GM11168 (cell line): ENCODE measurements at regions not wholly inside any gene's neighbourhood (a gene's known extent, or its start where the extent isn't known, plus 50 kb on each side); places are given as distances from the start of the nearest gene placed in this dataset.

ENCODE experiments used
- in situ Hi-C: fragments of 300-500 bp; cut with MboI; formaldehyde crosslinking; loops from one replicate; pipeline ENCODE4 v1.12.0; 2022; ENCODE audit warnings: low sequenced_read_pairs; ENCODE audit not compliant: unreplicated experiment

DNA sequence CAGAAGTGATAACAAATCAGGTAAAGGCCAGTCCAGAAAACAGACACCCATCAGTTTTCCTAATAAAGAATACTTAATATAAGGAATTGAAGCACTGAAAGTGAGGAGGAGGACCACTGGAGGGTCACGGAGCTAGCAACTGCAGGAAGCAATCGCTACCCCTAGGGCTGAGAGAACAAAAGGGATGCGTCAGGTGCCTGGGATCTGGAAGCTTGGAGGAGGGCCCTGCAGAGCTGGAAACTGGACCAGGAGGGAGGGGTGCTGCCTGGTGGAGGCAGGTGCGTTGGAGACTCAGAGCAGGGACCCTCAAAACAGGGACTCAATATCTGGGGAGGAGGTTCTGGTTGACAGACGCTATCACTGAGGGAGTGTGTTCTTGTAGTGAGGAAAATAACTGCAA lies 308.1 kb upstream of the RASGRP1 start:
- in situ Hi-C loops, result no loop called here

DNA sequence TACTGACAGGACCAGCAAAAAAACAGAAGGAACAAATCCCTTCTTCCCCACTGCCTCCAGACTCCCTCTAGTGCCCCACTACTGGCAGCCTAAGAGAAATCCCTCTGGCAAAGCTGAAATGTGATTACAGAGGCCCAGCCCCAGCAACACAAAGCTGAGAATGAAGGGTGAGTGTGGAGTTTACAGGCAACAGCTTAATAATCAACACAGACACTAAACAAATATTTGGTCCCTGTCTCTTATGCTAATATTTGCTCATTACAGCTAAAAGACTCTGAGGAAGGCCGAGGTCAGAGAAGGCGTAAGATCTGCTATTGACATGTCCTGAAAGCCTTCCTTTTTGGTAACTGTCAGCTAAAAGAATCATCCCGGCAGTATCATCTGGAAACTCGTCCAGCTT lies 308.5 kb upstream of the RASGRP1 start:
- in situ Hi-C loops, result no loop called here

DNA sequence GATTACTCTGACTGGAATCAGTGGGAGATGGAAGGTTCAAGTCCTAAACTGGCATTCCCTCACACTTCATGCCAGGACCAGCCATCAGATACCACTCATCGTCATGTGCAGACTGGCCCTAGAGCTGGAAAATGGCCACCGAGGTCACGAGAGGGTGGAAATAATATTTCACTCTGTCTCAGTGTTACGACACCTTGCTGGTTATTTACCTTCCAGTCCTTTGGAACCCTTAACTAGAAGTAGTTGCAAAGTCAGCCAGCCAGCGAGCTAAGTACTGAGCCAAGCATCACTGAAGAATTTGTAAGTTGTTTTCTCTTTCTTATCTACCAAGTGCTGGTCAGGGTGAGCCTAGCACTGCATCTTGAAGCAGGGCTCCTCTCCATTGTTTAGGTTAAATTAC lies 309.9 kb upstream of the RASGRP1 start:
- in situ Hi-C loops, result no loop called here

DNA sequence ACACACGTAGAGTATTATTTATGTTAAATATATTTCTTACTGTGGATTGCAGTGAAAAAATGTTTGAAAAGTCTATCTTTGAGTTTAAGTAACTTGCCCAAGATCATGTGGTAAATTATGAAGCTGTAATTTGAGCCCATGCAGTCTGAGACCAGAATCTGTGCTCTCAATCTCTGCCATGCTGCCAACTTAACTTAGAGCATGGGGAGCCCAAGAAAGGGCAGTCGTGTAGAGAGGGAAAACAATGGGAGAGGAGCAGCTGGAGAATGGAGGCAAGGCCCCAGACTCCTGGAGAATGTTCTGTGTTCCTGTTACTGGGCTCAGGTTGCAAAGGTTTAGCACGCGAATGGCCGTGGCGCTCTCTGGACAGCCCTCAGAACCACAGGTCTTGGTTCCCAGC lies 311.6 kb upstream of the RASGRP1 start:
- in situ Hi-C loops, result no loop called here

DNA sequence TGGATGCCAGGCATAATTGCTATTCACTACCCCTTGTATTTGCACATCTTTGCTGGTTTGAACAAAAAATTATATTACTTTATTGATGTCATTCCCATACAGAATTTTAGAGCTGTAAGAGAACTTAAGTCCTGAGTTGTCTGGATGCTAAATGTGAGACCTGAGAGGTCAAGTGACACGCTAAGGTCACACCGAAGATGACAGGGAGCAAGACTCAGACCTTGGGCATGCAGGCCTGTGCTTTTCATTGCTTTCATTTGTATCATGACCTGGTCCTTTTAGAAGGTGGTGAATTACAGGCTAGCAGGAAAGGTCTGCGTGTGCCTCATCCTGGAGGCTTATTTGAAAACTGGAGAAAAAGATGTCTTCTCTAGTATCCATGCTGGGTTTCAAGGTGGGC lies 312.0 kb upstream of the RASGRP1 start:
- in situ Hi-C loops, result no loop called here

DNA sequence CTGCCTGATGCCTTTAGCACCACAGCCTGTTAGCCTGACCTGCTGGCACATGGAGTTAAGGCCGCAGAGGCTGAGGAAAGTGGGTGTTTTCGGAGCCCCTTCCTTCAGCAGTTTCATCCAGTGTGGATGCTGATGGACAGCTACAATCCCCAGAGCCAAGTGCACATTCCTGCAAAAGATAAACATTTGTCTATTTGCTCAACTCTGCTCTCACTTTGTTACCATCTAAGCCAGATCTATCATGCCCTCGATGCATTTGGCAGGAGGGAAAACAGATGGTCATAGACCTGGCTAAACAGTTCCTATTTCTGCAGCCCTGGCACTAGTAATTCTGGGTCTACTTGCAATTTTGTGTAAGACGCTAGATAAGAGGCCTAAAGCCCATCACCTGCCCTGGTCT lies 312.9 kb upstream of the RASGRP1 start:
- in situ Hi-C loops, result no loop called here

DNA sequence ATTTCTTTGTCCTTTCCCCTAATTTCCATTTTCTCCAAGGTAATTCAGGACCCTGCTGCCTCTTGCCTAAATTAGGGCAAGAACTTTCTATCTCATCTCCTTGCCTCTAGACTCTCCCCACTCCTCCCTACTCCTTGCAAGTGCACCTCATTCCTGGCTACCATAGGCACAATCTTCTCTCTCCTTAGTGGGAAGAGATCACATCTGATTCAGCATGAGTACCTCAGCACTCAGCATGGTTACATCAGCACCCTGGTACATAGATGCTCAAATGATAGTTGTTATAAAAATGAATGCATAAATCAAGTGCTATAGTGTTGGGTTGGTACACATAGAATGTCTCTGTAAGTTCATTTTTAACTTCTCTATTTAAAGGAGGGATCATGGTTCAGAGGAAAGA lies 313.4 kb upstream of the RASGRP1 start:
- in situ Hi-C loops, result no loop called here

DNA sequence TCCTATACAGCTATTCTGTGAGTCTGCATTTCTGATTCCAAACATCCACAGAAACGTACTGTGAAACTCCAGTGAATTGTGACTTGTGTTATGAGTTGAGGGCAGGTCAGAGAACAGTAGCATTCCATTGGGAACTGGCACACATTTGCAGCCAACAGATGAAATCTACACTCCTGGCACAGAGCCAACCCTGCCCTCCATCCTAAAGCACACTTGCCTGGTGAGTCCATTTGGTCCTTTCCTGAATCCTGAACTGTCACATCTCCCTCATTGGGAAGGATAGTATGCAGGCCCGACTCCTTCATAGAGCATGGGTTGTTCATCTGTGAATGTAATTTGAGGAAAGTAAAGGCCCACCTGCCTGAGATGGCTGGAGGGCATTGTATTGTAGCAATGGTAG lies 314.3 kb upstream of the RASGRP1 start:
- in situ Hi-C loops, result no loop called here

DNA sequence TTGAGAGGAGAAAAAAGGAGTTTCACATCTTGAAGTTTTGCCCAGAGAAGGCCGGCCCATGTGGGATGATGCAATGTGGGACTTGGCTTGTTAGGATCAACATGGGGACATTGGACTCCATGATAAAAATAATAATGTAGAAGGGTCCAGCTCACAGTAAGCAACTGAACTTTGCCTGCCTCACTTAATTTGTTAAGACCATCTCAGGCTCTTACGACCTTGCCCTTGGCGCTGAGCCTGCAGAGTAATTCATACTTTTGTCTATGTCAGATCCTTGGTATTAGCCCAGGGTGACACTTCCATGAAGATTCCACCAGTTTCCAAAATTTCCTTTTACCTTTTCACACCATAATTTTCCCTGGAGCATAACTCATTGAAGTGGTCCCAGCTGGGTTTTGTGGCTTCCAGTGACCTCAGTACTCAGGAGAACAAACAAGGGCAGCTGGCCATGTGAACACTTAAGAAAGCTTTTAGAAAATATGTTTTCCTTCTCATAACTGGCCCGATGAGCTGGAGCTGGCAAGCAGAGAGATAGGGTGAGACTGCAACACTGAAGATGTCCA lies 315.4 kb upstream of the RASGRP1 start:
- in situ Hi-C loops, result no loop called here

DNA sequence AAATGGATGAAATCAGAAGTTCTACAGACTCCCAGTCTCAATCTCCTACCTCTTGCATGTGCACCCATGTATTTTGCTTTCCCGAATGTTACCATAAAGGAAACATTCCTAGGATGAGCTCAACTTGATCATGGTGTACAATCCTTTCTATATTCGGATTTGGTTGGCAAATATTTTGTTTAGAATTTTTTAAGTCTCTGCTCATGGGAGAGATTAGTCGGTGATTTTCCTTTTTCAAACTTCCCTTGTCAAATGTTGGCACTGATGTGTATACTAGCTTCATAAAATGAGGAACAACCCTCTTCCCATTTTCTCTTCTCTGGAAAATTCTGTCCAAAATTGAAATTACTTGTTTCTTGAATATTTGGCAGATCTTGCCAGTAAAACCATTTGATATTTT lies 317.6 kb upstream of the RASGRP1 start:
- in situ Hi-C loops, result no loop called here

DNA sequence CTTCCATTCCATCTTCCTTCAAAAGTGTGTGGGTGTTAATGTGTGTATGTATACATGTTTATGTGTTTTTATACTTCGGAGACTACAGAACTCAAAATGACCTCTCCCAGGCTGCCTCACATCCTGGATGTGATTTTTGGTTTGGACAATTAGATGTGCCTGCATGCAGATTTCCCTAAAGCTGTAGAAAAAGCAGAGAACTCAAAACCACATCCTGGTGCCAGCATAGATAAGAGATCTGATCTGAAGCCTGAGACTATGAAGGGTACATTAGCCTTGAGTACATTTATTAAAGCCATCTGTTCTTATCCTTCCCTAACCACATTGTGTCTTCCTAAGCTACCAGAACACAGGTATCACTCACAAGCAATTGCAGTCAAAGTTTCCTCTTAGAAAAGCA lies 319.4 kb upstream of the RASGRP1 start:
- in situ Hi-C loops, result no loop called here

DNA sequence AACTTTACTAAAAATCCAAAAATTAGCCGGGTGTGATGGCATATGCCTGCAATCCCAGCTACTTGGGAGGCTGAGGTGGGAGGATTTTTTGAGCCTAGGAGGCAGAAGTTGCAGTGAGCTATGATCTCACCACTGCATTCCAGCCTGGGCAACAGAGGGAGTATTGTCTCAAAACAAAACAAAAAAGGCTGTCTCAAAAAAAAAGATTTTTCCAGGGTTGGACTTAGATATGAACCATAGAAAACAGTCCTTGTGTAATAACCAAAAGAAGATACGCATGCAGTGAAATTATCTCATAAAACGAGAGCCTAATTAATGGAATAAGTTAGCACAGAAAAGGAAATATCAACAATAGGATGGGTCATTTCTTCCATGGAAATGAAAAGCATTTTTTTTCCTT lies 320.4 kb upstream of the RASGRP1 start:
- in situ Hi-C loops, result no loop called here

DNA sequence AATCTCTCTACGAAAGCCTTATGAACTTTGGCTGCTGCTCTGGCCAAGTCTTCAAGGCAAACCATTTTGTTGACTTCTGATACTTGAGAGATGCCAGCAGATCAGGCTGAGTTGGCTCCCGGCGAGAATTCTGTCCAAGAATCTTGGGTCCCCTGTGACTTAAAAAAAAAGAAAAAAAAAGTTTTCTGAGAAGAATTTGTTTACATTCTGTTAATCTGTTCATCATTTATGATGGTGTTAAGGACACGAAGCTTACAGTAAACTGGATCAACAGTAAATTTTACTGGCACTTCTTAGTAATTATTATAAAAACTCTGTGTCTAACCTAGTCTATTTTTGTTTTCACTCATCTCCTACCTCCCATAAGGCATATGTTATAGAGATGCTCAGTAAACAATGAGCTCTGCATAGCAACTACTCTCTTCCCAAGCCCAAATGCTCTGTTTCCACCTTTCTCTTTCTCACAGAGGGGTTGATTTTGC lies 320.9 kb upstream of the RASGRP1 start:
- in situ Hi-C loops, result no loop called here

DNA sequence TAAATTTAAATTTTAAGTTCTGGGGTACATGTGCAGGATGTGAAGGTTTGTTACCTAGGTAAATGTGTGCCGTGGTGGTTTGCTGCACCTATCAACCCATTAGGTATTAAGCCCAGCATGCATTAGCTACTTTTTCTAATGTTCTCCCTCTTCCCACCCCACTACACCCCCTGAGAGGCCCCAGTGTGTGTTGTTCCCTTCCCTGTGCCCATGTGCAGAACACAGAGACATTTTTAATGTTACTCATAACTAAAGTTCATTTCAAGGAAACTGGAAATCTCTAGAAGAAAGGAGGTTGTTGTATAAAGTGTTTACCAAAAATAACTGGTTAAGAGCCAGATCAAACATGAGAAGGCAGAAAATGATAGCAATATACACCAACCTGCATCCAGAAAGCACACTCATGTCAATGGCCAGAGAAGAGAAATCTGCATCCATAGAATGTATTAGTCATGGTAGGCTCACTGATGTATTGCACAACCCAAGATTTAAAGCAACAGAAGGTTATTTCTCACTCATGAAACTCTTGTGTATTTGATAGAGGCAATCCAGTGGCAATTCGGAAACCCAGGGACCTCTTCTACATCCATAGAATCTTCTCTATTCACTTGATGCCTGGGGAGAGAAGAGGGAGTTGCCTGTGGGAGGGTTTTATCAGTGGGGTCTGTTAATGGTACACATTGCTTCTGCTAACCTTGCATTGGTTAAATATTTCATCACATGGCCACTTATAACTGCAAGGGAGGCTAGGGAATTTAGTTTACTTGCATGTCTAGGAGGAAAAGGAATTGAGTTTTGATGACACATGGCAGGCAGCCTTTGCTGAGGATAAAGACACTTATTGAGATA lies 321.9 kb upstream of the RASGRP1 start:
- in situ Hi-C loops, result no loop called here

DNA sequence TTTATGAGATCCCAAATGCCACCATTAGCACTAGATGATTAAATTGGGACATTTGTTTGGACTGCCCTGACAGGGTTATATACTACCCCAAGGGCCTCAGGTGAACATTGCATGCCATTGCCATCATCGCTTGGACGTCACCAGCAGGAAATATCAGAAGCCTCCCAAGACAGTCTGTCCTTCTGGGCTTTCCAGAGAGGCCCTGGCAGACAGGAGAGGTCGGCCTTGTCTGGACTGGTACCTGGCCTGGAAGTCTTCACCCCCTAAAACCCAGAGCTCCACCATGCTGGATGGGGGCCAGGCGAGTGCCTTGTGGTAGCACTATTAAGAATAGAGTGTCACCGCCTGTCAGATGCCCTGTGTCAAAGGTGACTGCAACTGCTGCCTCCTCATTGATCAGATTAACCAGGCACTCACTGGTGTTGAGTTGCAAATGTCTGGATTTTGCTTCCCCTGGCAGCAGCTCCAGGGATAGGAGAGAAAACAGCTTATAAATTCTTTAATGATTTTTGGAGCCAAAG lies 324.1 kb upstream of the RASGRP1 start:
- in situ Hi-C loops, result no loop called here

DNA sequence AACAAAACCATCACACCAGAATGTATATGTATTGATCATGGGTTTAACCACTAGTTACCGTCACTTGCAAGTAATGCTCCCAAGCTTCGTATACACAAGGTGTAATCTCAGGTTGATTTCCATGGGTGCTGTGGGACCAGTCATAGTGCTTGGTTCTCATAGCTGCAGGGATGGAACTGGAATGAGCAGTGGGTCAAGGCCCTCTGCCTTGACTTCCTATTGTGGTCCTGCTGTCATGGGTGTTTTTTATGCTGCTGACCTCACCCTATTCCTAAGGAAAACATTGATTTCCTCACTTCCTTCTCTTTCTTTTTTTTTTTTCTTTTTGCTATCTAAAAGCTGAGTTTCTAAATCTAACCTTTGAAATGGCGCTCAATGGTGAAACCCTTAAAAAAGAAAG lies 325.6 kb upstream of the RASGRP1 start:
- in situ Hi-C loops, result no loop called here

DNA sequence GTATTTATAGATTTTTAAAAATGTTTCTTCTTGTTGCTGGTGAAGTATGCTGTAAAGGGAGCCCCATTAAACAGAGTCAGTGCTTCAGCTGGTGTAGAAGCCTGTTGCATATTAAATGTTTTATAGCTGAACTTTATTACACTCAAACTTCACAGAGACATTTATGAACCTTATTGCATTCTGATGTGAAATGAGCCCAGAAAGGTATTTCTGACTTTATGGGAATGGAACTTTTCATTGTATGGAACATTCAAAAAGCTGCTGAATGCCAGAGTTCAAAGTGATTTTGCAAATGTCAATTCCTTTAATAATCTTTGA lies 329.3 kb upstream of the RASGRP1 start:
- in situ Hi-C loops, result no loop called here

DNA sequence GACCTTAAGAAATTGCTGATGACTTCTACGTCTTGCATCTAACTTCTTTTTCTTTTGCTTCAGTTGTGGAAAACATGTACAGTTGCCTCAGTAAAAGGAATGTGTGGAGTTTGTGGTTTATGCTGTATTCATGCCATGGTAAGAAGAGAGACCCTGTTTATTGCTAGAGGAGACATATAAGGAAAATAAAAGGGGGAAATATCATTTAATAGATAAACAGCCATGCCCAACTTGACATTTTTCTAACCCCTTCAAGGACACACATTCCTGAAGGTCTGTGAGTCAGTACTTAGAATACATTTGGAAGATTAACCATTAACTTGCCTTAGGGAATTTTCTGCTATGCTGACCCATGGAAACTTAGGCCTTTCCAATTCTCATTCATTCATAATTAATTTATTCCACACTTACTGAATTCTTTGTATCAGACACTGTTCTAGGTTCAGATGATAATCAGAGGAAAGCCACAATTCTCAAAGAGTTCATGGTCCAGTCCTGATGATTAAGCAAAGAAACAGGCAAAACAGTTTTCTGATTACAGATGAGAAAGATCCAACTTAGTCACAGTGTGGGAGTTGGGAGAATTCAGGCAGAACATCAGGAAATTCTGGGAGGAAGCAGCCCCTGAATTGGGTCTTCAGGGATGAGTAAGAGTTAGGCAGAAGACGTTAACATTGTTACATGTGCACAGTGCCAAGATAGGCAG lies 329.8 kb upstream of the RASGRP1 start:
- in situ Hi-C loops, result no loop called here

DNA sequence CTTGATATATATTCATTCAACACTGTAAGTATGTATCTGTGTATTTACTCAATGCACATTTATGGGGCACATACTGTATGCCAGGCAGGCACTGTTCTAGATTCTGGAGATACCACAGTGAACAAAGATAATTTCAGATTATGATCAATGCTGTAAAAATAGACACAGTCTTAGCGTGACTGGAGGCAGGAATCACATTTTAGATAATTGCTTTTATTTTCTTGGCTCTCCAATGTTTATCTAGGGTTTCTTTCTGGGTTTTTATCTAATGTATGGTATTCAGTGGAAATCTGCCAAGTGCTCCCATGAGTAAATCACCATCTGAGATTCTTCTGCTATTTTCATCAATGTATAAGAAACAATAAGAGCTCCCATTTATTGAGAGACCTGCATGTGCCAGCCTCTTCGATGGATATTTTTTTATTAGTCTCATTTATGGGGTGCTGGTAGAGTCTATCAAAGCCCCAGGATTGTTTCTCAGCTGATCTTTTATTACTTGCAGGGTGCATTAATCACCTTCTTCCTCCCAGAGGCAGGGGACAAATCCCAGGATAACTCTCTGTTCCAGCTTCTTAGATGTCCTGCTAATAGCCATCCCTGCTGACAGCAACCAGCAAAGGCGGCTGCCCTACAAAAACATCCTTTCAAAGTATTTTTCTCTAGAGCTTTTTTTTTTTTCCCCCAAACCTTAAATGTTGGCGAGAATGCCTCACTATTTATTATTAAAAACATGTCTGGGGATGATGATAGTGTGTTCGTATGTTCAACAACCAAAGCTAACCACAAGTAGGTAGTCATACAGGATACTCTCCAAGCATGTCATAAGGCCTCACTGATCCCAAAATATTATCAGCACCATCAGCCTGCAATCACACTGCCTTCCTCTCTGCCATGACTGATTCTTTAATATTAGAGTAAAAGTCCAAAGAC lies 331.0 kb upstream of the RASGRP1 start:
- in situ Hi-C loops, result no loop called here

DNA sequence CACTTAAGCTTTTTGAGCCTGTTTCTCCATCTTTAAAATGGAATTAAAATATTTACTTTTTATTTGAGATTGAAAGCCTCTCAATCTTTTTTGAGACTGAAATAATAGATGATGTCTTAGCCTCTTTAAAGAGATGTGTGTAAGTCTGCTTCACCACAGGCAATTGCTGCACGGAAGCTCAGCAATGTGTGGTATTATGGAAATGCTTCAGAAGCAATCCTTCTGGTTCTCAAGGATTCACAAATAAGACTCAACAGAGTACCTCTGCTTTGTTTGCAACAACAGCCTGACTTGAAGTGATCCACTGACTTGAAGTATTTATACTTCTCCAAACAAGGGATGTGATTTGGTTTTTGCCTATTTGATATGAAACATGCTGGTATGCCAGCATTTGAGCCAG lies 332.0 kb upstream of the RASGRP1 start:
- in situ Hi-C loops, result no loop called here
